NCI-H1694 (cell line): ENCODE measurements at regions not wholly inside any gene's neighbourhood (a gene's known extent, or its start where the extent isn't known, plus 50 kb on each side); places are given as distances from the start of the nearest gene placed in this dataset.

Source experiments
- DNase-seq: peaks from one replicate; lab custom pipeline; 2025; lab: John Stamatoyannopoulos, UW

GRCh38 chr6:1153696-1154245, 158.1 kb upstream of the FOXQ1 start:
- no peak for DNase-seq

- no peak for DNase-seq
Observed at GRCh38 chr6:1146500-1146899, 165.4 kb upstream of the FOXQ1 start.

GRCh38 chr6:1145768-1146218, 166.1 kb upstream of the FOXQ1 start:
- DNase-seq, result no peak

- no peak for DNase-seq
Observed at GRCh38 chr6:1144842-1145767, 166.8 kb upstream of the FOXQ1 start.

- no peak for DNase-seq
Observed at GRCh38 chr6:1143655-1144054, 168.2 kb upstream of the FOXQ1 start.

GRCh38 chr6:1139155-1139890, 172.6 kb upstream of the FOXQ1 start:
- no peak for DNase-seq

- no peak for DNase-seq
Observed at GRCh38 chr6:1137849-1138248, 174.0 kb upstream of the FOXQ1 start.

- DNase-seq, result no peak
Observed at GRCh38 chr6:1136827-1137226, 175.1 kb upstream of the FOXQ1 start.

- no peak for DNase-seq
Observed at GRCh38 chr6:1136415-1136774, 175.5 kb upstream of the FOXQ1 start.

GRCh38 chr6:1135726-1136414, 176.0 kb upstream of the FOXQ1 start:
- DNase-seq, result no peak

- no peak for DNase-seq
Observed at GRCh38 chr6:1131285-1132079, 180.4 kb upstream of the FOXQ1 start.

GRCh38 chr6:1130709-1131108, 181.2 kb upstream of the FOXQ1 start:
- no peak for DNase-seq

- DNase-seq, result no peak
Observed at GRCh38 chr6:1129131-1129530, 182.8 kb upstream of the FOXQ1 start.

- no peak for DNase-seq
Observed at GRCh38 chr6:1127597-1128288, 184.2 kb upstream of the FOXQ1 start.

GRCh38 chr6:1127129-1127528, 184.8 kb upstream of the FOXQ1 start:
- DNase-seq, result no peak

GRCh38 chr6:1126036-1126435, 185.9 kb upstream of the FOXQ1 start:
- no peak for DNase-seq

GRCh38 chr6:1125297-1125696, 186.6 kb upstream of the FOXQ1 start:
- DNase-seq, result no peak

- DNase-seq, result no peak
Observed at GRCh38 chr6:1124885-1125284, 187.0 kb upstream of the FOXQ1 start.

GRCh38 chr6:1123386-1124375, 188.2 kb upstream of the FOXQ1 start:
- DNase-seq, result no peak

GRCh38 chr6:1122083-1122482, 189.8 kb upstream of the FOXQ1 start:
- no peak for DNase-seq
